B cell (primary cell): ENCODE measurements at regions not wholly inside any gene's neighbourhood (a gene's known extent, or its start where the extent isn't known, plus 50 kb on each side); places are given as distances from the start of the nearest gene placed in this dataset.

Experiments used
- ATAC-seq: fragments of 200-7000 bp; cut with Tn5 transposase; one replicate; pipeline ENCODE4 v1.10.0; 2021; ENCODE audit warnings: low read depth, mild to moderate bottlenecking, moderate number of reproducible peaks, moderate library complexity
- CTCF ChIA-PET: fragments of 350-600 bp; sonication (Branson Sonifier 250); formaldehyde crosslinking; loops from one replicate; lab custom pipeline; 2021; ENCODE audit warnings: antibody characterized with exemption, inconsistent platforms; lab: Charles Lee
- POLR2A ChIA-PET: fragments of 350-600 bp; sonication (Branson Sonifier 250); formaldehyde crosslinking; loops from one replicate; lab custom pipeline; 2021; ENCODE audit warnings: antibody characterized with exemption; lab: Charles Lee
- DNase-seq: peaks from one replicate; pipeline ENCODE4 v3.0.0; 2013
- H2AFZ ChIP-seq: 2 replicates; pipeline ENCODE4 v1.6.1; 2012; ENCODE audit warnings: mild to moderate bottlenecking, low read depth, low read length; ENCODE audit not compliant: insufficient read depth, poor library complexity, severe bottlenecking
- H3K27ac ChIP-seq, 2 donors: 1 replicate in 1 of 2; 2 replicates in 1 of 2; pipeline ENCODE4 v1.5.1; 2012 to 2013; ENCODE audit warnings: low read length in 2 of 2, mild to moderate bottlenecking in 2 of 2, moderate library complexity in 1 of 2
- H3K27me3 ChIP-seq, 4 experiments: fragments of 200-600 bp in 1 of 4; sonication (generic) in 1 of 4; replicated peaks in 1 of 4; 1 replicate in 2 of 4; 2 replicates in 2 of 4; pipeline versions ENCODE4 v1.6.1 to v1.7.0; 2013 to 2016; ENCODE audit warnings: low read length in 3 of 4, mild to moderate bottlenecking in 2 of 4, mixed read lengths in 1 of 4, moderate library complexity in 1 of 4; ENCODE audit not compliant: insufficient read depth in 4 of 4, control insufficient read depth in 3 of 4; ENCODE audit errors: control extremely low read depth in 1 of 4
- H3K36me3 ChIP-seq, 2 experiments: replicated peaks in 1 of 2; 1 replicate in 1 of 2; 2 replicates in 1 of 2; pipeline versions ENCODE4 v1.6.1 to v1.7.1; 2013; ENCODE audit warnings: low read length in 1 of 2; ENCODE audit not compliant: insufficient read depth in 2 of 2, control insufficient read depth in 1 of 2; ENCODE audit errors: control extremely low read depth in 1 of 2, extremely low read depth in 1 of 2
- H3K4me1 ChIP-seq, 2 donors: fragments of 200-600 bp in 1 of 2; sonication (generic) in 1 of 2; 1 replicate in 1 of 2; 2 replicates in 1 of 2; pipeline versions ENCODE4 v1.5.1 to v1.6.1; 2013 to 2017; ENCODE audit warnings: low read length in 2 of 2; ENCODE audit not compliant: control insufficient read depth in 2 of 2, insufficient read depth in 2 of 2
- H3K4me2 ChIP-seq: replicated peaks from 2 replicates; pipeline ENCODE3; 2012; ENCODE audit warnings: mild to moderate bottlenecking, low read depth, low read length; ENCODE audit not compliant: poor library complexity, severe bottlenecking
- H3K4me3 ChIP-seq, 5 experiments: fragments of 200-600 bp in 1 of 5; sonication (generic) in 1 of 5; 1 replicate in 3 of 5; 2 replicates in 2 of 5; pipeline versions ENCODE4 v1.5.1 to v1.7.0; 2011 to 2016; ENCODE audit warnings: low read length in 4 of 5, mild to moderate bottlenecking in 4 of 5, low read depth in 2 of 5, control low read depth in 1 of 5, moderate library complexity in 1 of 5; ENCODE audit not compliant: insufficient read depth in 1 of 5; ENCODE audit errors: control extremely low read depth in 1 of 5, extremely low read depth in 1 of 5
- H3K79me2 ChIP-seq: fragments of 200-600 bp; sonication (generic); one replicate; pipeline ENCODE4 v1.6.0; 2016; ENCODE audit warnings: low read length; ENCODE audit not compliant: control insufficient read depth, insufficient read depth
- H3K9ac ChIP-seq: fragments of 200-600 bp; sonication (generic); 2 replicates; pipeline ENCODE4 v1.6.1; 2017; ENCODE audit warnings: mild to moderate bottlenecking, low read length, moderate library complexity
- H3K9me3 ChIP-seq, 3 donors: one replicate each; pipeline versions ENCODE4 v1.6.1 to v1.7.1; 2013; ENCODE audit warnings: low read length in 2 of 3; ENCODE audit not compliant: control insufficient read depth in 2 of 3, insufficient read depth in 1 of 3; ENCODE audit errors: control extremely low read depth in 1 of 3
- H4K20me1 ChIP-seq: 2 replicates; pipeline ENCODE4 v1.6.0; 2012; ENCODE audit warnings: mild to moderate bottlenecking, low read length; ENCODE audit not compliant: insufficient read depth, control insufficient read depth, poor library complexity, severe bottlenecking
- H3K27ac Mint-ChIP-seq: one replicate; pipeline ENCODE4 v1.8.0; 2021; ENCODE audit warnings: mixed read lengths
- H3K27me3 Mint-ChIP-seq: one replicate; pipeline ENCODE4 v1.8.0; 2021; ENCODE audit warnings: mixed read lengths
- H3K4me1 Mint-ChIP-seq: one replicate; pipeline ENCODE4 v1.8.0; 2021; ENCODE audit warnings: mixed read lengths
- H3K4me3 Mint-ChIP-seq: one replicate; pipeline ENCODE4 v1.8.0; 2021; ENCODE audit warnings: mixed read lengths
- H3K9me3 Mint-ChIP-seq: one replicate; pipeline ENCODE4 v1.8.0; 2022; ENCODE audit warnings: mixed read lengths; ENCODE audit not compliant: insufficient read depth
- CTCF ChIP-seq: fragments of 200-600 bp; IDR thresholded peaks from one replicate; pipeline ENCODE4 v1.8.0; 2022; ENCODE audit warnings: antibody characterized with exemption, mild to moderate bottlenecking
- EZH2 ChIP-seq: IDR thresholded peaks from 2 replicates; pipeline ENCODE4 v1.6.1; 2012; ENCODE audit warnings: borderline replicate concordance, low read depth, mild to moderate bottlenecking, moderate library complexity, low read length; ENCODE audit not compliant: insufficient read depth, poor library complexity, severe bottlenecking
- whole genome bisulfite sequencing: methylation state at CpG from one replicate; pipeline ENCODE4 v1.1.5; 2013; ENCODE audit warnings: missing lambda C conversion rate; ENCODE audit not compliant: insufficient coverage; 5-methylcytosine and 5-hydroxymethylcytosine counted together
- intact Hi-C: fragments of 100-400 bp; cut with micrococcal nuclease; formaldehyde crosslinking; loops from one replicate; pipeline ENCODE4 v1.10.0; 2022

- Mint-ChIP-seq H3K9me3 (no peaks in the 10 kb centered on the region), H3K4me1 (no peaks in the 10 kb centered on the region), H3K27ac (no peak overlapping the region), H3K4me3 (no peak overlapping the region), H3K27me3 (peaks cover 22% of the 10 kb centered on the region)
- no peaks in the 10 kb centered on the region for H4K20me1 ChIP-seq
- intact Hi-C loops: no loop called here
- H3K9me3 ChIP-seq: no peaks in the 10 kb centered on the region
- H3K4me2 ChIP-seq: no peak overlapping the region
- H3K36me3 ChIP-seq: no peaks in the 10 kb centered on the region
- no peak for DNase-seq
- H3K4me1 ChIP-seq: no peaks in the 10 kb centered on the region
- peaks cover 0 to 14% (median under 1%) of the 10 kb centered on the region in 4 experiments for H3K27me3 ChIP-seq
- no CpG with 5 or more reads among the region's 3 CpGs for WGBS
- H3K9ac ChIP-seq: no peak overlapping the region
- H3K4me3 ChIP-seq: no peak overlapping the region
- ChIA-PET CTCF (no interaction called here), POLR2A (no interaction called here)
- TF ChIP-seq CTCF (no peak), EZH2 (no peak)
- no peaks in the 10 kb centered on the region for H3K79me2 ChIP-seq
- H3K27ac ChIP-seq: no peak overlapping the region
- no peak overlapping the region for H2AFZ ChIP-seq
- ATAC-seq: no peak
Measured at GRCh38 chr10:117950408-117950807, 96.3 kb downstream of the RAB11FIP2 start.
